OCI-LY1 (cell line): ENCODE measurements at regions not wholly inside any gene's neighbourhood (a gene's known extent, or its start where the extent isn't known, plus 50 kb on each side); places are given as distances from the start of the nearest gene placed in this dataset.
A peak's percentile ranks its signal among the peaks of the same experiment; 100 is the strongest.

Source experiments
- H2AFZ ChIP-seq: fragments of 200-600 bp; sonication (generic), shearing (Covaris generic); 2 replicates; pipeline ENCODE4 v1.6.0; 2014; ENCODE audit warnings: antibody characterized with exemption, mild to moderate bottlenecking, low read length
- H3F3A ChIP-seq: fragments of 200-600 bp; sonication (generic), shearing (Covaris generic); 2 replicates; pipeline ENCODE4 v1.6.0; 2014; ENCODE audit warnings: mild to moderate bottlenecking, antibody characterized with exemption, low read length, moderate library complexity; ENCODE audit not compliant: insufficient read depth
- H3K27ac ChIP-seq: fragments of 200-600 bp; sonication (generic); 2 replicates; pipeline ENCODE4 v1.5.1; 2014; ENCODE audit warnings: low read length, mixed run types, mild to moderate bottlenecking, low read depth; ENCODE audit not compliant: poor library complexity, severe bottlenecking
- H3K27me3 ChIP-seq: fragments of 200-600 bp; sonication (generic); 2 replicates; pipeline ENCODE4 v1.6.0; 2014; ENCODE audit warnings: antibody characterized with exemption, mild to moderate bottlenecking, low read length, moderate library complexity; ENCODE audit not compliant: insufficient read depth
- H3K36me3 ChIP-seq: fragments of 200-600 bp; sonication (generic); 2 replicates; pipeline ENCODE4 v1.6.1; 2014; ENCODE audit warnings: mild to moderate bottlenecking, antibody characterized with exemption, low read length, moderate library complexity, mixed read lengths; ENCODE audit not compliant: insufficient read depth
- H3K4me1 ChIP-seq: fragments of 200-600 bp; sonication (generic); 2 replicates; pipeline ENCODE4 v1.5.1; 2014; ENCODE audit warnings: mild to moderate bottlenecking, low read length, moderate library complexity; ENCODE audit not compliant: insufficient read depth, severe bottlenecking
- H3K4me2 ChIP-seq: fragments of 200-600 bp; sonication (generic), shearing (Covaris generic); 2 replicates; pipeline ENCODE4 v1.6.1; 2014; ENCODE audit warnings: low read length
- H3K4me3 ChIP-seq: fragments of 200-600 bp; sonication (generic); 2 replicates; pipeline ENCODE4 v1.5.1; 2014; ENCODE audit warnings: low read length, low read depth, mild to moderate bottlenecking, mixed read lengths; ENCODE audit not compliant: poor library complexity, severe bottlenecking
- H3K79me2 ChIP-seq: fragments of 200-600 bp; shearing (Covaris generic); 2 replicates; pipeline ENCODE4 v1.6.1; 2016; ENCODE audit warnings: mixed run types, low read length, mixed read lengths; ENCODE audit not compliant: insufficient read depth
- H3K9ac ChIP-seq: fragments of 200-600 bp; sonication (generic), shearing (Covaris generic); 2 replicates; pipeline ENCODE4 v1.6.1; 2014; ENCODE audit warnings: mild to moderate bottlenecking, low read length, mixed read lengths
- H3K9me2 ChIP-seq: fragments of 200-600 bp; sonication (generic), shearing (Covaris generic); 2 replicates; pipeline ENCODE4 v1.6.1; 2014; ENCODE audit warnings: low read depth, mild to moderate bottlenecking, low read length, mixed read lengths
- H3K9me3 ChIP-seq: fragments of 200-600 bp; shearing (Covaris generic); 2 replicates; pipeline ENCODE4 v1.6.1; 2014; ENCODE audit warnings: low read length, mixed read lengths
- H4K20me1 ChIP-seq: fragments of 200-600 bp; sonication (generic), shearing (Covaris generic); 2 replicates; pipeline ENCODE4 v1.6.0; 2016; ENCODE audit warnings: mild to moderate bottlenecking, low read length; ENCODE audit not compliant: insufficient read depth
- EZH2 ChIP-seq: fragments of 200-600 bp; sonication (generic), shearing (Covaris generic); IDR thresholded peaks from 2 replicates; pipeline ENCODE4 v1.8.0; 2017; ENCODE audit warnings: borderline replicate concordance, mixed run types, mild to moderate bottlenecking, antibody characterized with exemption, low read length, moderate library complexity, mixed read lengths
- TF ChIP-seq, protein P1 (sequence below): fragments of 200-600 bp; sonication (generic), shearing (Covaris generic); IDR thresholded peaks from 2 replicates; pipeline ENCODE4 v1.5.1; 2017; ENCODE audit warnings: mild to moderate bottlenecking, antibody characterized with exemption, low read length, moderate library complexity, mixed read lengths

DNA sequence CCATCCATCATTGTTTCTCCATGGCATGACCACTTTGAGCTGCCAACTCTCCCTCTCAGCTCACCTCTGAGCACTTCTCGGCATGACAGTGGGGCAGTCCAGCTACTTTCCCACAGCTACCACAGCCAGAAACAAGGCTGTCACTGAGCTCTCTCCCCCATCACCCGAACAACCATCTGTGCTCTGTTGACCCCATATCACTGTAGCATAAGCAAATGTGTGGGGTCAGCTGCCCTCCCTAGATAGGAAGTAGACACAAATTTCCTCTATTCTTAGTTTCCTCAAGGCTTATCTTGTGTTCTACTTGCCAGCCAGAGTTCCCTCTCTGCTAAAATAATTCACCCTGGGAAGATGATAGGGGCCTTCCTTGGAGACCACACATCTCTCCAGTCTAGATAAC lies 82.6 kb upstream of the FUT8 start:
- Histone ChIP-seq H3K4me3 (no peak overlapping the region), H3K27ac (peak overlapping the region; percentile 67), H4K20me1 (no peaks in the 10 kb centered on the region), H3K27me3 (no peaks in the 10 kb centered on the region), H3K9me3 (no peaks in the 10 kb centered on the region), H3K4me1 (peaks cover 42% of the 10 kb centered on the region), H3K9ac (peak overlapping the region; percentile 6; the same call in 1 of the 2 replicates), H3K4me2 (peak overlapping the region; percentile 48), H3K79me2 (no peaks in the 10 kb centered on the region), H2AFZ (no peak overlapping the region), H3K9me2 (no peaks in the 10 kb centered on the region), H3F3A (no peaks in the 10 kb centered on the region), H3K36me3 (no peaks in the 10 kb centered on the region)
- TF ChIP-seq, protein P1, sequence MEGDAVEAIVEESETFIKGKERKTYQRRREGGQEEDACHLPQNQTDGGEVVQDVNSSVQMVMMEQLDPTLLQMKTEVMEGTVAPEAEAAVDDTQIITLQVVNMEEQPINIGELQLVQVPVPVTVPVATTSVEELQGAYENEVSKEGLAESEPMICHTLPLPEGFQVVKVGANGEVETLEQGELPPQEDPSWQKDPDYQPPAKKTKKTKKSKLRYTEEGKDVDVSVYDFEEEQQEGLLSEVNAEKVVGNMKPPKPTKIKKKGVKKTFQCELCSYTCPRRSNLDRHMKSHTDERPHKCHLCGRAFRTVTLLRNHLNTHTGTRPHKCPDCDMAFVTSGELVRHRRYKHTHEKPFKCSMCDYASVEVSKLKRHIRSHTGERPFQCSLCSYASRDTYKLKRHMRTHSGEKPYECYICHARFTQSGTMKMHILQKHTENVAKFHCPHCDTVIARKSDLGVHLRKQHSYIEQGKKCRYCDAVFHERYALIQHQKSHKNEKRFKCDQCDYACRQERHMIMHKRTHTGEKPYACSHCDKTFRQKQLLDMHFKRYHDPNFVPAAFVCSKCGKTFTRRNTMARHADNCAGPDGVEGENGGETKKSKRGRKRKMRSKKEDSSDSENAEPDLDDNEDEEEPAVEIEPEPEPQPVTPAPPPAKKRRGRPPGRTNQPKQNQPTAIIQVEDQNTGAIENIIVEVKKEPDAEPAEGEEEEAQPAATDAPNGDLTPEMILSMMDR: no peak
- no peak for TF ChIP-seq EZH2

DNA sequence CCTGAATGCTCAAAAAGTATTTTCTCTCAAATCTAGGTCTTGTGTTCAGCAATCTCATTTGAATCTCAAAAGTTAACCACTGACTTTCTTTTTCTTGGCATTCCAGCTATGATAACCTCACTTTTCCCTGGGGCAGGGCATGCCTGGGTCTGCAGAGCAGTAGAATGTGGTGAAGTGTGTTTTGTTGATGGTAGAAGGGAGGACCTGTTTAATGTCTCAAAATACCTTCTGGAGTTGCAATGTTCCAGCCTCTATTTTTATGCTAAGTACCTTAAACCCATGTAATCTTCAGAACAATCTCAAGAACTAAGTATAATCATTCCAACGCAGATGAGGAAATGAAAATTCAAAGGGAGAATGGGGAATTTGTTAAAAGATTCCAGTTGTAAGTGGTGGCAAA lies 82.1 kb upstream of the FUT8 start:
- Histone ChIP-seq H3K4me1 (peaks cover 47% of the 10 kb centered on the region), H3K27me3 (no peaks in the 10 kb centered on the region), H4K20me1 (no peaks in the 10 kb centered on the region), H3K27ac (peak overlapping the region; percentile 67), H3K36me3 (no peaks in the 10 kb centered on the region), H3K79me2 (no peaks in the 10 kb centered on the region), H3K9me2 (no peaks in the 10 kb centered on the region), H3K4me3 (no peak overlapping the region), H3K4me2 (peak overlapping the region; percentile 48), H3F3A (no peaks in the 10 kb centered on the region), H3K9me3 (no peaks in the 10 kb centered on the region), H3K9ac (peak overlapping the region; percentile 6; the same call in 1 of the 2 replicates), H2AFZ (no peak overlapping the region)
- TF ChIP-seq, protein P1: no peak

DNA sequence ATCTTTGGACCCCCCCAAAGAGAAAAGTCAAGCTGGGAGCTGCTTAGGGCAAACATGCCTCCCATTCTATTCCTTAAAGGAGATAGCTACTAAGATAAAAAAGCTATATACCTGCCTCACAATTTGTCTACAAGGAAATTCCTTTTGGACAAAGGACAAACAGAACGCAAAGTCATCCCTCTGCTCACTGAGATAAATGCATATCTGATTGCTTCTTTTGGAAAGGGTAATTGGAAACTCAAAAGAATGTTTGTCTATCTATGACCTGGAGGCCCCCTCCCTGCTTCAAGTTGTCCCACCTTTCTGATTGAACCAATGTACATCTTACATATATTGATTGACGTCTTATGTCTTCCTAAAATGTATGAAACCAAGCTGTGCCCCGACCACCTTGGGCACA lies 80.9 kb upstream of the FUT8 start:
- Histone ChIP-seq H3K27ac (no peak overlapping the region), H3K4me1 (peaks cover 48% of the 10 kb centered on the region), H3K27me3 (no peaks in the 10 kb centered on the region), H3K9ac (no peak overlapping the region), H4K20me1 (no peaks in the 10 kb centered on the region), H3K79me2 (no peaks in the 10 kb centered on the region), H3K36me3 (no peaks in the 10 kb centered on the region), H3K4me3 (no peak overlapping the region), H3K9me2 (no peaks in the 10 kb centered on the region), H3K4me2 (no peak overlapping the region), H3K9me3 (no peaks in the 10 kb centered on the region), H2AFZ (no peak overlapping the region), H3F3A (no peaks in the 10 kb centered on the region)
- TF ChIP-seq EZH2: no peak
- TF ChIP-seq, protein P1: no peak
